B cell (primary cell): ENCODE measurements at regions not wholly inside any gene's neighbourhood (a gene's known extent, or its start where the extent isn't known, plus 50 kb on each side); places are given as distances from the start of the nearest gene placed in this dataset.

Experiments used
- ATAC-seq: fragments of 200-7000 bp; cut with Tn5 transposase; one replicate; pipeline ENCODE4 v1.10.0; 2021; ENCODE audit warnings: low read depth, mild to moderate bottlenecking, moderate number of reproducible peaks, moderate library complexity
- CTCF ChIA-PET: fragments of 350-600 bp; sonication (Branson Sonifier 250); formaldehyde crosslinking; loops from one replicate; lab custom pipeline; 2021; ENCODE audit warnings: antibody characterized with exemption, inconsistent platforms; lab: Charles Lee
- POLR2A ChIA-PET: fragments of 350-600 bp; sonication (Branson Sonifier 250); formaldehyde crosslinking; loops from one replicate; lab custom pipeline; 2021; ENCODE audit warnings: antibody characterized with exemption; lab: Charles Lee
- DNase-seq: peaks from one replicate; pipeline ENCODE4 v3.0.0; 2013
- H2AFZ ChIP-seq: 2 replicates; pipeline ENCODE4 v1.6.1; 2012; ENCODE audit warnings: mild to moderate bottlenecking, low read depth, low read length; ENCODE audit not compliant: insufficient read depth, poor library complexity, severe bottlenecking
- H3K27ac ChIP-seq, 2 donors: 1 replicate in 1 of 2; 2 replicates in 1 of 2; pipeline ENCODE4 v1.5.1; 2012 to 2013; ENCODE audit warnings: low read length in 2 of 2, mild to moderate bottlenecking in 2 of 2, moderate library complexity in 1 of 2
- H3K27me3 ChIP-seq, 4 experiments: fragments of 200-600 bp in 1 of 4; sonication (generic) in 1 of 4; replicated peaks in 1 of 4; 1 replicate in 2 of 4; 2 replicates in 2 of 4; pipeline versions ENCODE4 v1.6.1 to v1.7.0; 2013 to 2016; ENCODE audit warnings: low read length in 3 of 4, mild to moderate bottlenecking in 2 of 4, mixed read lengths in 1 of 4, moderate library complexity in 1 of 4; ENCODE audit not compliant: insufficient read depth in 4 of 4, control insufficient read depth in 3 of 4; ENCODE audit errors: control extremely low read depth in 1 of 4
- H3K36me3 ChIP-seq, 2 experiments: replicated peaks in 1 of 2; 1 replicate in 1 of 2; 2 replicates in 1 of 2; pipeline versions ENCODE4 v1.6.1 to v1.7.1; 2013; ENCODE audit warnings: low read length in 1 of 2; ENCODE audit not compliant: insufficient read depth in 2 of 2, control insufficient read depth in 1 of 2; ENCODE audit errors: control extremely low read depth in 1 of 2, extremely low read depth in 1 of 2
- H3K4me1 ChIP-seq, 2 donors: fragments of 200-600 bp in 1 of 2; sonication (generic) in 1 of 2; 1 replicate in 1 of 2; 2 replicates in 1 of 2; pipeline versions ENCODE4 v1.5.1 to v1.6.1; 2013 to 2017; ENCODE audit warnings: low read length in 2 of 2; ENCODE audit not compliant: control insufficient read depth in 2 of 2, insufficient read depth in 2 of 2
- H3K4me2 ChIP-seq: replicated peaks from 2 replicates; pipeline ENCODE3; 2012; ENCODE audit warnings: mild to moderate bottlenecking, low read depth, low read length; ENCODE audit not compliant: poor library complexity, severe bottlenecking
- H3K4me3 ChIP-seq, 5 experiments: fragments of 200-600 bp in 1 of 5; sonication (generic) in 1 of 5; 1 replicate in 3 of 5; 2 replicates in 2 of 5; pipeline versions ENCODE4 v1.5.1 to v1.7.0; 2011 to 2016; ENCODE audit warnings: low read length in 4 of 5, mild to moderate bottlenecking in 4 of 5, low read depth in 2 of 5, control low read depth in 1 of 5, moderate library complexity in 1 of 5; ENCODE audit not compliant: insufficient read depth in 1 of 5; ENCODE audit errors: control extremely low read depth in 1 of 5, extremely low read depth in 1 of 5
- H3K79me2 ChIP-seq: fragments of 200-600 bp; sonication (generic); one replicate; pipeline ENCODE4 v1.6.0; 2016; ENCODE audit warnings: low read length; ENCODE audit not compliant: control insufficient read depth, insufficient read depth
- H3K9ac ChIP-seq: fragments of 200-600 bp; sonication (generic); 2 replicates; pipeline ENCODE4 v1.6.1; 2017; ENCODE audit warnings: mild to moderate bottlenecking, low read length, moderate library complexity
- H3K9me3 ChIP-seq, 3 donors: one replicate each; pipeline versions ENCODE4 v1.6.1 to v1.7.1; 2013; ENCODE audit warnings: low read length in 2 of 3; ENCODE audit not compliant: control insufficient read depth in 2 of 3, insufficient read depth in 1 of 3; ENCODE audit errors: control extremely low read depth in 1 of 3
- H4K20me1 ChIP-seq: 2 replicates; pipeline ENCODE4 v1.6.0; 2012; ENCODE audit warnings: mild to moderate bottlenecking, low read length; ENCODE audit not compliant: insufficient read depth, control insufficient read depth, poor library complexity, severe bottlenecking
- H3K27ac Mint-ChIP-seq: one replicate; pipeline ENCODE4 v1.8.0; 2021; ENCODE audit warnings: mixed read lengths
- H3K27me3 Mint-ChIP-seq: one replicate; pipeline ENCODE4 v1.8.0; 2021; ENCODE audit warnings: mixed read lengths
- H3K4me1 Mint-ChIP-seq: one replicate; pipeline ENCODE4 v1.8.0; 2021; ENCODE audit warnings: mixed read lengths
- H3K4me3 Mint-ChIP-seq: one replicate; pipeline ENCODE4 v1.8.0; 2021; ENCODE audit warnings: mixed read lengths
- H3K9me3 Mint-ChIP-seq: one replicate; pipeline ENCODE4 v1.8.0; 2022; ENCODE audit warnings: mixed read lengths; ENCODE audit not compliant: insufficient read depth
- EZH2 ChIP-seq: IDR thresholded peaks from 2 replicates; pipeline ENCODE4 v1.6.1; 2012; ENCODE audit warnings: borderline replicate concordance, low read depth, mild to moderate bottlenecking, moderate library complexity, low read length; ENCODE audit not compliant: insufficient read depth, poor library complexity, severe bottlenecking
- WGBS: methylation state at CpG from one replicate; pipeline ENCODE4 v1.1.5; 2013; ENCODE audit warnings: missing lambda C conversion rate; ENCODE audit not compliant: insufficient coverage; 5-methylcytosine and 5-hydroxymethylcytosine counted together
- intact Hi-C: fragments of 100-400 bp; cut with micrococcal nuclease; formaldehyde crosslinking; loops from one replicate; pipeline ENCODE4 v1.10.0; 2022
- TF ChIP-seq, protein P1 (sequence below): fragments of 200-600 bp; IDR thresholded peaks from one replicate; pipeline ENCODE4 v1.8.0; 2022; ENCODE audit warnings: antibody characterized with exemption, mild to moderate bottlenecking

DNA sequence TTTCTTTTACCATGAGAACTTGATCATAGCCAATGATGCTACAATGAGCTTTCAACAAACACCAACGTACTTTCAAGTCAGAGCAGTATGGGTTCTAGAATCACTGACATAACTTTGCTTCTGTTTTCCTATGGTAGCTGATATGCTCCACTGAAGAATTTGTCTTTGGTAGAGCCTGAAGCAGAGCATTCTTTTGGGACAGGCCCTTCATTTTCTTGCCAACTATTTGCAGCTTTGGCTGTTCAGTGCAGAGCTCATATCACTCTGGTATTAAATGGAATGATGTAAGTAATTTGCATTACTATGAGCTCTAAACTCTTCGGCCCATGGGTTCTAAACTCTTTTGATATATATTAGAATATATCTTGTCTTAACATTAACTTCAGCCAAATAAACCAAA, 51.8 kb upstream of the APC start:
- Histone ChIP-seq H4K20me1 (no peaks in the 10 kb centered on the region), H3K4me2 (no peak overlapping the region), H3K9ac (no peak overlapping the region), H3K27me3 (no peaks in the 10 kb centered on the region), H3K9me3 (no peaks in the 10 kb centered on the region), H3K4me3 (no peak overlapping the region), H3K27ac (no peak overlapping the region), H3K4me1 (peaks cover 12 to 19% of the 10 kb centered on the region in 2 donors), H3K79me2 (no peaks in the 10 kb centered on the region), H3K36me3 (no peaks in the 10 kb centered on the region), H2AFZ (no peak overlapping the region)
- Mint-ChIP-seq H3K4me1 (peaks cover 26% of the 10 kb centered on the region), H3K27ac (no peak overlapping the region), H3K27me3 (peaks cover 4% of the 10 kb centered on the region), H3K4me3 (no peak overlapping the region), H3K9me3 (peaks cover 4% of the 10 kb centered on the region)
- 100% methylated on average over 1 of the region's 2 CpGs for WGBS
- ChIA-PET CTCF (interaction anchor here (1.0 kb wide), 1 partner anchor 72 kb away, joined by 3 read pairs; no protein-coding TSS in a partner anchor), POLR2A (no interaction called here)
- intact Hi-C loops = no loop called here
- TF ChIP-seq, protein P1, sequence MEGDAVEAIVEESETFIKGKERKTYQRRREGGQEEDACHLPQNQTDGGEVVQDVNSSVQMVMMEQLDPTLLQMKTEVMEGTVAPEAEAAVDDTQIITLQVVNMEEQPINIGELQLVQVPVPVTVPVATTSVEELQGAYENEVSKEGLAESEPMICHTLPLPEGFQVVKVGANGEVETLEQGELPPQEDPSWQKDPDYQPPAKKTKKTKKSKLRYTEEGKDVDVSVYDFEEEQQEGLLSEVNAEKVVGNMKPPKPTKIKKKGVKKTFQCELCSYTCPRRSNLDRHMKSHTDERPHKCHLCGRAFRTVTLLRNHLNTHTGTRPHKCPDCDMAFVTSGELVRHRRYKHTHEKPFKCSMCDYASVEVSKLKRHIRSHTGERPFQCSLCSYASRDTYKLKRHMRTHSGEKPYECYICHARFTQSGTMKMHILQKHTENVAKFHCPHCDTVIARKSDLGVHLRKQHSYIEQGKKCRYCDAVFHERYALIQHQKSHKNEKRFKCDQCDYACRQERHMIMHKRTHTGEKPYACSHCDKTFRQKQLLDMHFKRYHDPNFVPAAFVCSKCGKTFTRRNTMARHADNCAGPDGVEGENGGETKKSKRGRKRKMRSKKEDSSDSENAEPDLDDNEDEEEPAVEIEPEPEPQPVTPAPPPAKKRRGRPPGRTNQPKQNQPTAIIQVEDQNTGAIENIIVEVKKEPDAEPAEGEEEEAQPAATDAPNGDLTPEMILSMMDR = no peak
- TF ChIP-seq EZH2 = no peak
- ATAC-seq (no peak), DNase-seq (no peak)

DNA sequence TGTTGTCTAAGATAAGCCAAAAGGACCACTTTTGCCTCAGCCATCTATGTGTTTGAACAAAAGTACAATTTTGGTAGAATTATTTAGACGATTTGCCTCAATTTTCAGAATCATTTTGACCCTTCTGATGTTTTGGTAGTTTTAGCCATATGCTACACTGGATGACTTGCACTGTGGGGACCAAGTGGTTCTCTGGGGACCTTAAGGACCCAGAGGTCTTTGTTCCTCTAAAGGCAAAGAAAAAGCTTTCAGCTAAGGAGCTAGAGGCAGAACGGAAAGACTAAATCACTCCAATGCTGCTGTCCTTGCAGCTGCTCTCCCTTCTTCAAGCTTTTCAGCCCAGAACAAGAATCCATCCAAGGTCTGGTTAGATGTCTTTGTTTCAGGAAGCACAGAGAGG, 51.0 kb upstream of the APC start:
- Mint-ChIP-seq H3K9me3 (peaks cover 4% of the 10 kb centered on the region), H3K27ac (no peak overlapping the region), H3K4me3 (no peak overlapping the region), H3K4me1 (peaks cover 26% of the 10 kb centered on the region), H3K27me3 (peaks cover 4% of the 10 kb centered on the region)
- Histone ChIP-seq H3K79me2 (no peaks in the 10 kb centered on the region), H4K20me1 (no peaks in the 10 kb centered on the region), H3K4me1 (peaks cover 12 to 19% of the 10 kb centered on the region in 2 donors), H3K27me3 (peaks cover 0 to 3% (median 0%) of the 10 kb centered on the region in 4 experiments), H3K9ac (no peak overlapping the region), H3K4me2 (no peak overlapping the region), H3K9me3 (peaks cover 0 to 3% (median 0%) of the 10 kb centered on the region in 3 donors), H3K36me3 (no peaks in the 10 kb centered on the region), H3K27ac (no peak overlapping the region), H2AFZ (no peak overlapping the region), H3K4me3 (no peak overlapping the region)
- CTCF ChIA-PET = no interaction called here
- WGBS = no CpG with 5 or more reads among the region's 2 CpGs
- no peak for TF ChIP-seq EZH2
- TF ChIP-seq, protein P1 = no peak
- ATAC-seq (peak; percentile 73), DNase-seq (no peak)
- POLR2A ChIA-PET = no interaction called here
- intact Hi-C loops = no loop called here
